CD4-positive, alpha-beta T cell treated with Interferon gamma for 1 hour (primary cell): ENCODE measurements at regions not wholly inside any gene's neighbourhood (a gene's known extent, or its start where the extent isn't known, plus 50 kb on each side); places are given as distances from the start of the nearest gene placed in this dataset.

ENCODE experiments used
- DNase-seq: peaks from one replicate; pipeline ENCODE4 v3.0.0-alpha.2; 2020

GRCh38 chr7:25930492-25931048 lies 221.4 kb upstream of the NFE2L3 start:
- no peak for DNase-seq

GRCh38 chr7:25931156-25931555 lies 220.8 kb upstream of the NFE2L3 start:
- DNase-seq = no peak

- DNase-seq = no peak
These were observed 218.1 kb upstream of the NFE2L3 start for GRCh38 chr7:25933921-25934320.

GRCh38 chr7:25940086-25940906 lies 211.7 kb upstream of the NFE2L3 start:
- no peak for DNase-seq

GRCh38 chr7:25944777-25945515 lies 207.1 kb upstream of the NFE2L3 start:
- no peak for DNase-seq

- no peak for DNase-seq
These were observed 206.4 kb upstream of the NFE2L3 start for GRCh38 chr7:25945608-25946007.

GRCh38 chr7:25946181-25946580 lies 205.8 kb upstream of the NFE2L3 start:
- no peak for DNase-seq

- no peak for DNase-seq
These were observed 204.1 kb upstream of the NFE2L3 start for GRCh38 chr7:25947669-25948516.

- DNase-seq = no peak
These were observed 202.1 kb upstream of the NFE2L3 start for GRCh38 chr7:25949736-25950487.

- DNase-seq = peak; percentile 91
These were observed 201.2 kb upstream of the NFE2L3 start for GRCh38 chr7:25950488-25951413.

- DNase-seq = no peak
These were observed 200.4 kb upstream of the NFE2L3 start for GRCh38 chr7:25951414-25952260.

- DNase-seq = no peak
These were observed 199.5 kb upstream of the NFE2L3 start for GRCh38 chr7:25952261-25953057.

- DNase-seq = no peak
These were observed 198.1 kb upstream of the NFE2L3 start for GRCh38 chr7:25953859-25954258.

GRCh38 chr7:25954395-25954794 lies 197.6 kb upstream of the NFE2L3 start:
- DNase-seq = no peak

- DNase-seq = no peak
These were observed 192.7 kb upstream of the NFE2L3 start for GRCh38 chr7:25959168-25959734.

- no peak for DNase-seq
These were observed 188.3 kb upstream of the NFE2L3 start for GRCh38 chr7:25963733-25964132.

- DNase-seq = no peak
These were observed 187.5 kb upstream of the NFE2L3 start for GRCh38 chr7:25964483-25964991.

GRCh38 chr7:25965405-25966123 lies 186.4 kb upstream of the NFE2L3 start:
- no peak for DNase-seq
